Colon (tissue), 2 donors: ENCODE measurements at regions not wholly inside any gene's neighbourhood (a gene's known extent, or its start where the extent isn't known, plus 50 kb on each side); places are given as distances from the start of the nearest gene placed in this dataset.

Experiments used
- FAIRE-seq: peaks from 2 replicates; lab custom pipeline; 2012; peaks lifted over from hg19 to GRCh38; lab: Jason Lieb, UNC
- donor health status: control.
- donor health status: control.

DNA sequence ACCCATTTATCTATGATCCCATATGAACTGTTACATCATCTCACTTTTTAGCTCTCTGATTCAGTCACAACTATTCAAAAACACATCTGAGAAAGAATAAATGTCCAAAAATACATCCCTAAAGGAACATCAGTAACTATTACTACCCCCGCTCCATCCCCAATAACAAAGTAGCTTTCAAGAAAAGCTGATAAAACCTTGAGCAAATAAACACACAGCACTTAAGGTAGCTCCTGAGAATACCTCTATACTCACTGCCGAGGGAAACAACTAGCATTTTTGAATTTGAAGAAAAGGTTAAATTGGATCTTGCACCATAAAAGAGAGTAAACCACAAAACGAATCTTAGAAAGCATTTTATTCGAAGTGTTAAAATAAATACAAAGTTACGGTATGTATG, 63.4 kb downstream of the PMAIP1 start:
- no peak for FAIRE-seq

DNA sequence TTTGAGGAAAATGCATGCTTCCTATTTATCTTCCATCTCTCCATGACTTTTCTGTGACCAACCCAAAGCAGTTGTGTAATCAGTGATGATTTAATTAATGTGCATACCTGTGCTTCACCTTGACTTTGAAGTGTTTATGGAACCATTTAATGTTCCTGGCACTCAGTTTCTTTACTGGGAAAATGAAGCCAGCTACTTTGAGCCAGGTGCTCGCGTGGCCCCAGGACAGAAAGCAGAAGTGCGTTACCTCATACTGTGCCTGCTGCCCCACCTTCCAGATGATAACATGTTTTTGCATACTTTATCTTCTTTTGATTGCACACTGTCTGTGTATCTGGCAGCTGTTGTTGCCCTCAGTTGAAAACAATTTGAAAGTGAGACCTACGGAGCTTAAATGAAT, 61.3 kb downstream of the PMAIP1 start:
- FAIRE-seq: no peak

GRCh38 chr18:59960272-59960671, 60.5 kb downstream of the PMAIP1 start:
- no peak for FAIRE-seq

GRCh38 chr18:59959606-59960005, 59.8 kb downstream of the PMAIP1 start:
- no peak for FAIRE-seq

- FAIRE-seq: no peak
These were observed 59.3 kb downstream of the PMAIP1 start for GRCh38 chr18:59959073-59959472.

GRCh38 chr18:59957957-59958356, 58.2 kb downstream of the PMAIP1 start:
- no peak for FAIRE-seq

- FAIRE-seq: no peak
These were observed 55.0 kb downstream of the PMAIP1 start for GRCh38 chr18:59954755-59955156.

GRCh38 chr18:59954241-59954640, 54.4 kb downstream of the PMAIP1 start:
- FAIRE-seq: no peak
